Activated CD8-positive, alpha-beta T cell treated with anti-CD3 and anti-CD28 coated beads for 36 hours (primary cell): ENCODE measurements at regions not wholly inside any gene's neighbourhood (a gene's known extent, or its start where the extent isn't known, plus 50 kb on each side); places are given as distances from the start of the nearest gene placed in this dataset.

Experiments used
- ATAC-seq: fragments of 200-7000 bp; cut with Tn5 transposase; one replicate; pipeline ENCODE4 v1.10.0; 2021; ENCODE audit warnings: mild to moderate bottlenecking, moderate library complexity
- CTCF ChIA-PET: fragments of 350-600 bp; sonication (Branson Sonifier 250); formaldehyde crosslinking; loops from one replicate; lab custom pipeline; 2021; ENCODE audit warnings: antibody characterized with exemption; lab: Charles Lee
- POLR2A ChIA-PET: fragments of 350-600 bp; sonication (Branson Sonifier 250); formaldehyde crosslinking; loops from one replicate; lab custom pipeline; 2021; ENCODE audit warnings: antibody characterized with exemption; lab: Charles Lee
- DNase-seq: peaks from one replicate; pipeline ENCODE4 v3.0.0-alpha.2; 2020
- H3K27ac Mint-ChIP-seq: one replicate; pipeline ENCODE4 v1.8.0; 2021; ENCODE audit warnings: mild to moderate bottlenecking, mixed read lengths
- H3K27me3 Mint-ChIP-seq: one replicate; pipeline ENCODE4 v1.8.0; 2021; ENCODE audit warnings: mixed read lengths
- H3K36me3 Mint-ChIP-seq: one replicate; pipeline ENCODE4 v1.8.0; 2021; ENCODE audit warnings: low read depth, mixed read lengths
- H3K4me1 Mint-ChIP-seq: one replicate; pipeline ENCODE4 v1.8.0; 2021; ENCODE audit warnings: low read depth, mixed read lengths
- H3K4me3 Mint-ChIP-seq: one replicate; pipeline ENCODE4 v1.8.0; 2021; ENCODE audit warnings: mild to moderate bottlenecking, moderate library complexity, mixed read lengths
- H3K9me3 Mint-ChIP-seq: one replicate; pipeline ENCODE4 v1.8.0; 2021; ENCODE audit warnings: mixed read lengths
- intact Hi-C: fragments of 100-400 bp; cut with micrococcal nuclease; formaldehyde crosslinking; loops from one replicate; pipeline ENCODE4 v1.10.0; 2022
- TF ChIP-seq, protein P1 (sequence below): fragments of 200-600 bp; IDR thresholded peaks from one replicate; pipeline ENCODE4 v1.8.0; 2022; ENCODE audit warnings: antibody characterized with exemption, mild to moderate bottlenecking

GRCh38 chrX:99348256-99348655 is 1061.8 kb downstream of the PCDH19 start:
- TF ChIP-seq, protein P1, sequence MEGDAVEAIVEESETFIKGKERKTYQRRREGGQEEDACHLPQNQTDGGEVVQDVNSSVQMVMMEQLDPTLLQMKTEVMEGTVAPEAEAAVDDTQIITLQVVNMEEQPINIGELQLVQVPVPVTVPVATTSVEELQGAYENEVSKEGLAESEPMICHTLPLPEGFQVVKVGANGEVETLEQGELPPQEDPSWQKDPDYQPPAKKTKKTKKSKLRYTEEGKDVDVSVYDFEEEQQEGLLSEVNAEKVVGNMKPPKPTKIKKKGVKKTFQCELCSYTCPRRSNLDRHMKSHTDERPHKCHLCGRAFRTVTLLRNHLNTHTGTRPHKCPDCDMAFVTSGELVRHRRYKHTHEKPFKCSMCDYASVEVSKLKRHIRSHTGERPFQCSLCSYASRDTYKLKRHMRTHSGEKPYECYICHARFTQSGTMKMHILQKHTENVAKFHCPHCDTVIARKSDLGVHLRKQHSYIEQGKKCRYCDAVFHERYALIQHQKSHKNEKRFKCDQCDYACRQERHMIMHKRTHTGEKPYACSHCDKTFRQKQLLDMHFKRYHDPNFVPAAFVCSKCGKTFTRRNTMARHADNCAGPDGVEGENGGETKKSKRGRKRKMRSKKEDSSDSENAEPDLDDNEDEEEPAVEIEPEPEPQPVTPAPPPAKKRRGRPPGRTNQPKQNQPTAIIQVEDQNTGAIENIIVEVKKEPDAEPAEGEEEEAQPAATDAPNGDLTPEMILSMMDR: no peak
- no peaks in the 10 kb centered on the region for H3K4me1 Mint-ChIP-seq
- peaks cover 3% of the 10 kb centered on the region for H3K9me3 Mint-ChIP-seq
- CTCF ChIA-PET: no interaction called here
- intact Hi-C loops: no loop called here
- no peak overlapping the region for H3K4me3 Mint-ChIP-seq
- POLR2A ChIA-PET: no interaction called here
- no peak for ATAC-seq
- H3K36me3 Mint-ChIP-seq: no peaks in the 10 kb centered on the region
- no peak overlapping the region for H3K27ac Mint-ChIP-seq
- H3K27me3 Mint-ChIP-seq: no peaks in the 10 kb centered on the region
- no peak for DNase-seq

DNA sequence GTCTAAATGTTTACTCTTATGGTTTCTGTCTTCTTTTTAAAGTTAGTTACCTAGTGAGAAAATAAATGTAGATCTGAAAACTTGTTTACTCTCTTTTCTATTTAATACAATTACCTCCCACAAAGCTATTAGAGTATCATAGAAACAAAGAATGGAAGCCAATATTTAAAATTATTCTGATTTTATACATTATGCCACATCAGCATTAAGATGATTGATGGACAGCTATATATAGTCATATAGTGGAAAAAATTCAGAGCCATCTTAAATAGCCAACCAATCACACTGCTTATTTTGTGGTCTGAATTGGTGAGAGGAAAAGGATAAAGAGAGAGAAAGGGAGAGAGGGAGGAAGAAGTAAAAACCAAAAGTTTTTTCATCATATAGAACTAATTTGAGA is 1101.8 kb downstream of the PCDH19 start:
- H3K27ac Mint-ChIP-seq: no peak overlapping the region
- ATAC-seq: no peak
- no peaks in the 10 kb centered on the region for H3K4me1 Mint-ChIP-seq

GRCh38 chrX:99305573-99305972 is 1104.5 kb downstream of the PCDH19 start:
- no peak for ATAC-seq
- POLR2A ChIA-PET: no interaction called here
- H3K9me3 Mint-ChIP-seq: no peaks in the 10 kb centered on the region
- H3K4me1 Mint-ChIP-seq: no peaks in the 10 kb centered on the region
- H3K27ac Mint-ChIP-seq: no peak overlapping the region
- TF ChIP-seq, protein P1: no peak
- H3K4me3 Mint-ChIP-seq: no peak overlapping the region
- intact Hi-C loops: no loop called here
- no peak for DNase-seq
- no peaks in the 10 kb centered on the region for H3K27me3 Mint-ChIP-seq
- CTCF ChIA-PET: no interaction called here
- H3K36me3 Mint-ChIP-seq: no peaks in the 10 kb centered on the region

More for the DNA sequence above, 1101.8 kb downstream of the PCDH19 start:
- TF ChIP-seq, protein P1: no peak
- DNase-seq: no peak
- ChIA-PET POLR2A (no interaction called here), CTCF (no interaction called here)
- Mint-ChIP-seq H3K27me3 (no peaks in the 10 kb centered on the region), H3K4me3 (no peak overlapping the region), H3K9me3 (no peaks in the 10 kb centered on the region), H3K36me3 (no peaks in the 10 kb centered on the region)
- intact Hi-C loops: no loop called here

DNA sequence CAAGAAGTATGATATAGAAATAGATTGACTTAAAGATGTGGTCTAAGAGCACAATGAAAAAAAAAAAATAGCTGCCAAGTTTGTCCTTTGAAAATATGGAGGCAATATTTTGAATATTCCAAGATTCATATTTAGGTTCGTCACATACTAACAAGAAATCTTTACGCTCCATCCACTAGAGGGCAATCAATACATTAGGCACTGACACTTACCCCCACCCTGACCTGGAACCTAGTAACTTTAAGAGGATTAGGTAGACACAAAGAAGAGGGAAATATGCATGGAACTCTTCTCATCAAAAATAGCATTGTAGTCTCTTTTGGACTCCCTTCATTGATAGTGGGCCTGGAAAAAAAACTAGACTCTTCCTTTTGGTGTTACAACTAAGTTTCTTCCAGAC is 1108.1 kb downstream of the PCDH19 start:
- TF ChIP-seq, protein P1: no peak
- Mint-ChIP-seq H3K4me3 (no peak overlapping the region), H3K4me1 (no peaks in the 10 kb centered on the region), H3K27ac (no peak overlapping the region), H3K36me3 (no peaks in the 10 kb centered on the region), H3K9me3 (no peaks in the 10 kb centered on the region), H3K27me3 (no peaks in the 10 kb centered on the region)
- ChIA-PET POLR2A (no interaction called here), CTCF (no interaction called here)
- intact Hi-C loops: no loop called here
- ATAC-seq (no peak), DNase-seq (no peak)

DNA sequence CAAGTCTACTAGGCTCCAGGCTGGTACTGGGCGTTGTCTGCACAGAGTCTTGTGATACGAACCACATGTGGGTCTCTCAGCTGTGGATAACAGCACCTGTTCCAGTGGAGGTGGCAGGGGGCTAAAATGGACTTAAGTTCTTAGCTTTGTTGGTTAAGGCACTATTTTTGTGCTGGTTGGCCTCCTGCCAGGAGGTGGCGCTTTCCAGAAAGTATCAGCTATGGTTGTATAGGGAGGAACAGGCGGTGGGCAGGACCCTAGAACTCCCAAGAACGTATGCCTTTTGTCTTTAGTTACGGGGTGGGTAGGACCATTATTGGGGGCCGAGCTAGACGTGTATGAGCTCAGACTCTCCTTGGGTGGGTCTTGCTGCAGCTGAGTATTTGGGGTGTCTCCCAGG is 1138.4 kb downstream of the PCDH19 start:
- CTCF ChIA-PET: no interaction called here
- Mint-ChIP-seq H3K4me1 (no peaks in the 10 kb centered on the region), H3K4me3 (no peak overlapping the region), H3K9me3 (no peaks in the 10 kb centered on the region), H3K27ac (no peak overlapping the region), H3K27me3 (no peaks in the 10 kb centered on the region), H3K36me3 (no peaks in the 10 kb centered on the region)
- TF ChIP-seq, protein P1: no peak
- DNase-seq (no peak), ATAC-seq (no peak)
- intact Hi-C loops: no loop called here
- POLR2A ChIA-PET: no interaction called here
